ENCODE measurements at regions not wholly inside any gene's neighbourhood (a gene's known extent, or its start where the extent isn't known, plus 50 kb on each side); places are given as distances from the start of the nearest gene placed in this dataset.

DNA sequence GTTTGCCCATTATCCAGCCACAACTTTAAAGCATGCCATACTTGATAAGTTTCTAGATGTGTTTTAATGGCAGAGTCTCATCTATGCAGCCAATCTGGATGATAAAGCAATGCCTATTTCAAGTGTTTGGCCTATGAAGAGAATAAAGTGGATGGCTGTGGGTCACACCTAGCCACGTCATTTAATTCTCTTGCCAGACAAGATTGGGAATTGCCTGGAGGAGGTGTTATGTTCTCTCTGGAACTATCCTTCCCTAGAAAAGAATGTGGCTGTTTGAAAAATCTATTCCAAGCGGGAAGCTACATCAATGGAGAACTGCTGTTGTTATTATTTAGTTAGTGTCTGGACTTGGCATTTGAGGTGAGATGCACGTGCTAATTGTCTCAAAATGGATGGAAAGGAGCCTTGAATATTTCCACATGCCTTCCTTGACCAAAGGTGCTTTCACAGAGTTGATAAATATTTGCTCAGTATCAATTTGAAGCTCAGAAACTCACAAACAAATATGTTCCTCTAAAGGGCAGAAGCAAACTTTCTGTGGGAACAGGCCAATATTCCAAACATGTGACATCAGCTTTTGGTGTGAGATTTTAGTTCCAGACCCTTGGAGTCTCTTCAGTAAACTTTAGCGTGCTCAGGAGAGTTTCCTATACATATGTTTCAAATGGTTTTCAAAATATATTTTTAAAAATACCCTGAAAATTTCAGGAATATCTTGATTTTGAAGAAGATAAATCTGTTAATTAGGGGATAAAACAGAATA lies 510.6 kb upstream of the SGO1 start:
- H3K27ac ChIP-seq: no peak overlapping the region
- H3K4me3 ChIP-seq: no peak overlapping the region
- TF ChIP-seq POLR2AphosphoS5 (IDR thresholded peaks at IDR 0.05; ENCODE audit: insufficient read depth in 1 of 2, low read depth in 1 of 2) (no peak), CTCF (IDR thresholded peaks at IDR 0.05) (no peak), POLR2A (IDR thresholded peaks at IDR 0.05) (no peak)
- no peaks in the 10 kb centered on the region for H3K4me1 ChIP-seq
- intact Hi-C loops (cut with DNase I): no loop called here
- H3K27me3 ChIP-seq: no peaks in the 10 kb centered on the region
- H3K36me3 ChIP-seq: no peaks in the 10 kb centered on the region
- no peaks in the 10 kb centered on the region for H3K9me3 ChIP-seq
- DNase-seq (ENCODE audit: extremely low spot score in 2 of 2): no peak

GRCh38 chr3:20692675-20693074 lies 506.7 kb upstream of the SGO1 start:
- Histone ChIP-seq H3K27me3 (no peaks in the 10 kb centered on the region), H3K4me3 (no peak overlapping the region), H3K27ac (no peak overlapping the region), H3K9me3 (no peaks in the 10 kb centered on the region), H3K36me3 (no peaks in the 10 kb centered on the region), H3K4me1 (no peaks in the 10 kb centered on the region)
- intact Hi-C loops (cut with DNase I): no loop called here
- TF ChIP-seq CTCF (IDR thresholded peaks at IDR 0.05) (no peak), POLR2A (IDR thresholded peaks at IDR 0.05) (no peak), POLR2AphosphoS5 (IDR thresholded peaks at IDR 0.05; ENCODE audit: insufficient read depth in 1 of 2, low read depth in 1 of 2) (no peak)
- DNase-seq (ENCODE audit: extremely low spot score in 2 of 2): no peak

GRCh38 chr3:20683910-20684309 lies 497.9 kb upstream of the SGO1 start:
- Histone ChIP-seq H3K27me3 (no peaks in the 10 kb centered on the region), H3K4me3 (no peak overlapping the region), H3K36me3 (no peaks in the 10 kb centered on the region), H3K9me3 (no peaks in the 10 kb centered on the region), H3K27ac (no peak overlapping the region), H3K4me1 (no peaks in the 10 kb centered on the region)
- intact Hi-C loops (cut with DNase I): no loop called here
- no peak for DNase-seq (ENCODE audit: extremely low spot score in 2 of 2)
- no peak for TF ChIP-seq CTCF (IDR thresholded peaks at IDR 0.05)
- no peak for TF ChIP-seq POLR2A (IDR thresholded peaks at IDR 0.05)
- peak in 1 of 2 donors; percentile 24 for TF ChIP-seq POLR2AphosphoS5 (IDR thresholded peaks at IDR 0.05; ENCODE audit: insufficient read depth in 1 of 2, low read depth in 1 of 2)

GRCh38 chr3:20682573-20682972 lies 496.6 kb upstream of the SGO1 start:
- Histone ChIP-seq H3K4me3 (no peak overlapping the region), H3K9me3 (no peaks in the 10 kb centered on the region), H3K4me1 (no peaks in the 10 kb centered on the region), H3K36me3 (no peaks in the 10 kb centered on the region), H3K27me3 (no peaks in the 10 kb centered on the region), H3K27ac (no peak overlapping the region)
- TF ChIP-seq POLR2A (IDR thresholded peaks at IDR 0.05): no peak
- TF ChIP-seq CTCF (IDR thresholded peaks at IDR 0.05): no peak
- no peak for TF ChIP-seq POLR2AphosphoS5 (IDR thresholded peaks at IDR 0.05; ENCODE audit: insufficient read depth in 1 of 2, low read depth in 1 of 2)
- no peak for DNase-seq (ENCODE audit: extremely low spot score in 2 of 2)
- intact Hi-C loops (cut with DNase I): no loop called here

GRCh38 chr3:20680990-20681628 lies 495.1 kb upstream of the SGO1 start:
- TF ChIP-seq CTCF (IDR thresholded peaks at IDR 0.05) (no peak), POLR2A (IDR thresholded peaks at IDR 0.05) (no peak), POLR2AphosphoS5 (IDR thresholded peaks at IDR 0.05; ENCODE audit: insufficient read depth in 1 of 2, low read depth in 1 of 2) (no peak)
- intact Hi-C loops (cut with DNase I): no loop called here

More at GRCh38 chr3:20680990-20681628, 495.1 kb upstream of the SGO1 start:
- Histone ChIP-seq H3K4me3 (no peak overlapping the region), H3K27me3 (no peaks in the 10 kb centered on the region), H3K36me3 (no peaks in the 10 kb centered on the region), H3K27ac (no peak overlapping the region), H3K9me3 (no peaks in the 10 kb centered on the region), H3K4me1 (no peaks in the 10 kb centered on the region)
- no peak for DNase-seq (ENCODE audit: extremely low spot score in 2 of 2)

Data from vagina (tissue), 2 donors.